Epithelial cell of proximal tubule (primary cell): ENCODE measurements at regions not wholly inside any gene's neighbourhood (a gene's known extent, or its start where the extent isn't known, plus 50 kb on each side); places are given as distances from the start of the nearest gene placed in this dataset.

Experiments
- DNase-seq: peaks from one replicate; pipeline ENCODE4 v3.0.0-alpha.2; 2011; ENCODE audit warnings: low read depth
- H3K4me3 ChIP-seq: 2 replicates; pipeline ENCODE4 v1.5.1; 2011; ENCODE audit warnings: low read depth, mild to moderate bottlenecking, low read length
- CTCF ChIP-seq: conservative IDR thresholded peaks from 2 replicates; pipeline ENCODE4 v1.5.1; 2012; ENCODE audit warnings: low read depth, mild to moderate bottlenecking, low read length

GRCh38 chr13:74280795-74281490, 146.7 kb upstream of the KLF12 start:
- no peak for DNase-seq
- H3K4me3 ChIP-seq: no peak overlapping the region
- no peak for TF ChIP-seq CTCF

GRCh38 chr13:74280093-74280794, 146.0 kb upstream of the KLF12 start:
- DNase-seq: no peak
- no peak for TF ChIP-seq CTCF
- H3K4me3 ChIP-seq: no peak overlapping the region

- no peak for TF ChIP-seq CTCF
- DNase-seq: no peak
Measured at GRCh38 chr13:74278901-74279300, 144.7 kb upstream of the KLF12 start.

GRCh38 chr13:74274916-74275315, 140.7 kb upstream of the KLF12 start:
- no peak for TF ChIP-seq CTCF
- no peak overlapping the region for H3K4me3 ChIP-seq
- no peak for DNase-seq

More at GRCh38 chr13:74278901-74279300, 144.7 kb upstream of the KLF12 start:
- no peak overlapping the region for H3K4me3 ChIP-seq

- no peak for TF ChIP-seq CTCF
- DNase-seq: no peak
- H3K4me3 ChIP-seq: no peak overlapping the region
Measured at GRCh38 chr13:74273581-74273980, 139.4 kb upstream of the KLF12 start.

GRCh38 chr13:74272826-74273225, 138.6 kb upstream of the KLF12 start:
- no peak for TF ChIP-seq CTCF
- H3K4me3 ChIP-seq: no peak overlapping the region
- no peak for DNase-seq

GRCh38 chr13:74270018-74270417, 135.8 kb upstream of the KLF12 start:
- H3K4me3 ChIP-seq: no peak overlapping the region
- no peak for DNase-seq
- TF ChIP-seq CTCF: no peak
